GM19238 (cell line): ENCODE measurements at regions not wholly inside any gene's neighbourhood (a gene's known extent, or its start where the extent isn't known, plus 50 kb on each side); places are given as distances from the start of the nearest gene placed in this dataset.

Experiments
- DNase-seq: peaks from one replicate; pipeline ENCODE4 v3.0.0; 2011; ENCODE audit warnings: low spot score; ENCODE audit not compliant: insufficient read length

DNA sequence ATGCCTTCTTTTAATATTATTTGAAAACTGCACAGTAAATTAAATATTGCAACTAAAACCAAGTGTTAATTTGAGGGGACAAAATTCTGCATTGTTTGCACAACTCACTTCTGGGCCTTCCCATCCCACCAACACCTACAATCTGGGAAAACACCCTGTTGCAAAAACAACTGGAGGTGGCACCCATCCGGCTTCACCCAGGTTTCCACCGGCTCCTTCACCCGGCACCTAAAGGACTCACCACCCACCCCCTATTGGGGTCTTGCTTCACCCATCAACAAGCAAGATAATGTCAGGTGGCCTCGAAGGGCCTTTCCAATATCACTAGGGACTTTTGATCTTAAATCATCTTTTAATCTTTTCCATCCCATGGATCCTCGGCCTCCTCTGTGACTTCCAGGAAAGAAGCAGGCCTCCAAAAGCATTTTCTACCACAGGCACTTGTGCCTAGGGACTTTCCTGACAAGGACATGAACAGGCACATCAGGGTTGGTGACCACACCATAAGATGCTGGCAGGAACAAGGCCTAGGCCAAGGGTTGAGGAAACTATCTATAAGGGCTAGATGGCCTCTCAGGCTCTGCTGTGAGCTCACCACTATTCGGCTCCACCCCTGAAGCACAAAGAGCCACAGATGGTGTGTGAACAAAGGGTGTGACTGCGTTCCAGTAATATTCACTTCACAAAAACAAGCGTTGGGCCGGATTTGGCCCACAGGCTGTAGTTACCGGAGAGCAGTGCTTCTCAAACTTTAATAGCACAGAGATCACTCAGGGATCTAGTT, 205.1 kb downstream of the AUH start:
- DNase-seq, result no peak

DNA sequence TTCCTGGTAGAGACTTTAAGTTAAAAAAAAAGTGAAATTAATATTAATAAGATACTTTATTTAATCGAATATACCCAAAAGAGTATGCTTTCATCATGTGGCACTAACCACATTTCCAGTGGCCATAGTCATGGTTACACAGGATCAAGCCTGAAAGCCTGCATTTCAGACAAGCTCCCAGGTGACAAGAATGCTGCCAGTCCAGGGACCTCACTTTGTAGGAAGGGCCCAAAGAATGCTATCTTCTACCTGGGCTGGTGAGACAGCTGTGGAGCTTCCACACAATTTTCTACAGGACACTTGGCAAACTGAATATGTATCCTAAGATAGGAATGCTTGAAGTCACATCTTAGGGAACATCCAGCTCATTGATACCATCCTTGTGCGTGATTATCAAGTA, 203.8 kb downstream of the AUH start:
- no peak for DNase-seq

DNA sequence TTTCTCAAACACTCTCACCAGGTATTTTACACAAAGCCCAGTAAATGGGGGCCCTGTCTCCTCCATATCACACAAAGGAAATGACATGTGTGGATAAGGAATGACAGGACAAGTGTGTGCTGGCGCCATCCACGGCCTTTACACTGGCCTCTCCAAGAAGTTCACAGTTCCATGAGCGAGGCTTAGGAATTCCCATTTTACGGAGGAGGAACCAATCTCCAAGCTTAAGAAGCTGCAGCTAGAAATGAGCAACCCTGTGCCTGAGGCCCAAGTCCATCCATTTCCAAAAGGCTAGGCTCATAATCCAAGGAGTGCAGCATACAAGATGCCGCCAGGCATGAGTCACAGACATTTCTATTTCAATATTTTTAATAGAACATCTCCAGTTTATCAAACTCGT, 203.4 kb downstream of the AUH start:
- no peak for DNase-seq

DNA sequence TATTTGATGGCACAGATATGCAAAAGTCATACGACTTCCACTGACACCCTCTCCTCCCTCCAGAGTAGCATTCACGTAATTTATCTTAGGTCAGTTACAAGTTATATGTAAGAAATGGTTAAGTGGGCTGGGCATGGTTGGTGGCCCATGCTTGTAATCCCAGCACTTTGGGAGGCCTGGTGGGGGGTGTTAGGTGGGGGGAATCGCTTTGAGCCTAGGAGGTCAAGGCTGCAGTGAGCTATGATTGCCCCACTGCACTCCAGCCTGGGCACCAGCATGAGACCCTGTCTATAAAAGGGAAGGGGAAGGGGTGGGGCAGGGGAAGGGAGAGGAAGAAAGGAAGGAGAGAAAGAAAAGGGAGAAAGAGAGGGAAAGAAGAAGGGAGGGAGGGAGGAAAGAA, 202.8 kb downstream of the AUH start:
- DNase-seq, result no peak

DNA sequence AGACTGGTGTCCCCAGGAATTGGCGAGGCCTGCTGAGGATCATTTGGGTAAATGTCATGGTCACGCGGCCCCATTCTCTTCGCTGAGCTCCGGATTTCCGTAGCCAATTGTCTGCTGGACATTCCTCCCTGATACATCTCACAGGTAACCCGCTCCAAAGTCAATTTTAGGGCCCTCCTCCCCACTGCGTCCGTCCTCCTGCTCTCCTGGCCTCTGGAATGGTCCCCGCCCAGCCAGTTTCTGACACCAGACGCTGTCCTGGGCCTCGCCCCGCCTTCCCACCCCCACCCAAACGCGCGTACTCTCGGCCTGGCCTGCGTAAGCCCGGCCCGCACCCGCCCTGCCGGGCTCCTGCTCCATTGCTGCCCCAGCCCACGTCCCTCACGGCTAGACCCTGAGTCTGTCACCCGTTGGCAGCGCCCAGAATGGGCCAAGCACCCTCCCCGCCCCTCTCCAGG, 202.0 kb downstream of the AUH start:
- DNase-seq, result no peak

DNA sequence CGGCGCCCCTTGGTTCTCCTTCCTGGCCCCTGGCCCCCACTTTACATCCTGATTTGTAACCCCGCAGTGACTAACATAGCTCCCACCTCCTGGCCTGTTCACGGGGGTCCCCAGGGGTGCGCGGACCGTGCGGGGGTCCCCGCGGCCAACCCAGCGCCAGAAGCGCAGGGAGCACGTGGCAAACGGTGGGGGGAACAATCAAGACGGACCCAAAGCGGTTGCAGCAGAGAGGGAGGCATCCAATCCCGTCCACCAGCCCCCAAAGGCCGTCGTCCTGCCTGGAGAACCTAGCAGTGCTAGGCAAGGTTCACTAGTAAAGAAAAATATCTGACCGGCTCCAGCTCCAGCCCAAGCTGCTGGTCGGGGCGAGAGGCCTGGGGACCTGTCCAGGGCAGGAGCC, 201.5 kb downstream of the AUH start:
- DNase-seq, result no peak

DNA sequence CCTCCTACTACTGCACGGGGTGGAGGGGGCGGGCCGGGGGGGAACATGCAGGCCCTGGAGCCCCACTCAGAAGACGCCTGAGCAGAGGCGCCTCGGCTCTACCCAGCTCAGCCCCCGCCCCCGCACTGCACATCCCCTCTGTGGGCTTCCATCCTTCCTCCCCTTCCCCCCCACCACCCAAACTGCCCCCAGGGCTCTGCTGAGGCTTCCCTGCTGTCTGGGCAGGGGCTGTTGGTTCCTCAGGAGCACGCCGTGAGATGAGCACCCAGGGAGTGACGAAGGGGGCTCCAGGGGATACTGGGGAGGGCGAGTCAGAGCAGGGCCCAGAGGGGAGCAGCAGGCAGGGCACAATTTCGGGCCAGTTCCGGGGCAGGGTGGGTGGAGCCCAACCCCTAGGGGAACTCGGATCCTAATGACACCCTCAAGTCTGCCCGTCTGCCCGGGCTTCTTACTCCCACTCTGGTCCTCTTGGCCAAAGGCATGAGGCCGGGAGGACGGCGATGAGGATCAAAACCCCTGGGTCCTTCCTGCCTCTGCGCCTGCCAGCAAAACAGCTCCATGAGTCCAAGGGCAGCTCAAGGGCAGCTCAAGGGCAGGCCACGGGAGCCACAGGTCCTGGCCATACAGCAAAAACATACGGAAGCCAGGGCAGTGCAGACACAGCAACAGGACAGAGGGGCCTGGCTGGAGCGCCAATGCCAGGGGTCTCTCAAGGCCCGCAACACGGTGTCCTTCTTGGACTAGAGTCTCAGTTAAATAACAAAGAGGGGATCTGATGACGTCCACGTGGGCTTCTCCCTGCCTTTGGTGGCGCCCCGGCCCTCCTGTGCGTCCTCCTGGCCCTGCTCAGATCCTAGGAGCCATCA, 200.9 kb downstream of the AUH start:
- no peak for DNase-seq

DNA sequence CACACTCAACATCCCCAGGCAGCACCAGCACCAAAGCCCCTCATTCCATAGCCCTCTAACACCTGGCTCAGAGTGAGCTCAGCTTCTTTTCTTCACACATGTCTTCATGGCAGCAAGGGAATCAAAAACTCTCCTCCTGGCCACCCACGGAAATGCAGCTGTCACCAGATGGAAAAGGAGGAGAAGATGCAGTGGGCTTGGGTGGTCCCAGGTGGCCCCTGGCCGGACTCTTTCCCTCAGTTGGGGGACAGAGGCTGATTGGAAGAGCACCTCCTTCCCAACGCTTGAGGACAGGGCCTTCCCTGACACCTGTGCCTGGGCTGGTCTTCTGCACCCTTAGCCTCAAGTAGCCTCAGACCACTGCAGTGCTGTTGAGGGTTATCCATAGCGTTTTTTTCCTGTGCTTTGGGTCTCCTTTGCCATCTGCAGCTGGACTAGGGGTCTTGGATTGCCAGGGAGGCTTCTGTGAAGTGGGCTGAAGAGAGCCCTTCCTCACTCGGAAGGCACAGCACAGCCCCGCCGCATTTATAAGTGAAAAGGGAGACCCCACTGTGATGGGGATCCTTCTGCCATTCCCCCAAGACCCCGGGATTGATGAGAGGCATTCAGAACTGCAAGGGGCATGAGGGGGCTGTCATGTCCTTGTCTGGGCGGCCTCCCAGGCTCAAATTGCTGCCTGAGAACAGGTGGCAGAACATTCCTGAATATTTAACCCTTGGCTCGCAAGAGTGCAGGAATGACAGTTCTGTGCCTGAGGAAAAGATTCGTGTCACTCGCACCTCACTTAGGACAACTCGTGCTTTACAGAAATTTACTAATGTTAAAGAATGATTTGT, 200.0 kb downstream of the AUH start:
- DNase-seq, result no peak

DNA sequence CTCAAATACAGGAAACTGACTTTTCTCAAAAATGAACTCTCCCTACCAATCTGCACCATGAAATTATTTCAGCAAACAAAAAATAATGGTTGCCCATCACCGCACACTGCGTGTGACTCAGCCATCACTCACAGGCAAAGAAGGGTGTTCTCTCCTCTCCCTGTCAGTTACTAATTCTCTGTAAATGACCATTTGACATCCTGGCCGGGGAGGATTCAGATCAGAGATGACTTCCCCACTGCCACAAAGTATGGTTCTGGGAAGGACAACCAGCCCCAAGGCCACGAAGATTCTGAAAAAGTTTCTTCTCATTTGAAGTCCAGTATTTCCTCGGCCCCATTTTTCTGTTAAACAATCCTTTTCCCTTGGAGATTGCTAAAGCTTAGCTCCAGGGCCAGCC, 199.4 kb downstream of the AUH start:
- no peak for DNase-seq

DNA sequence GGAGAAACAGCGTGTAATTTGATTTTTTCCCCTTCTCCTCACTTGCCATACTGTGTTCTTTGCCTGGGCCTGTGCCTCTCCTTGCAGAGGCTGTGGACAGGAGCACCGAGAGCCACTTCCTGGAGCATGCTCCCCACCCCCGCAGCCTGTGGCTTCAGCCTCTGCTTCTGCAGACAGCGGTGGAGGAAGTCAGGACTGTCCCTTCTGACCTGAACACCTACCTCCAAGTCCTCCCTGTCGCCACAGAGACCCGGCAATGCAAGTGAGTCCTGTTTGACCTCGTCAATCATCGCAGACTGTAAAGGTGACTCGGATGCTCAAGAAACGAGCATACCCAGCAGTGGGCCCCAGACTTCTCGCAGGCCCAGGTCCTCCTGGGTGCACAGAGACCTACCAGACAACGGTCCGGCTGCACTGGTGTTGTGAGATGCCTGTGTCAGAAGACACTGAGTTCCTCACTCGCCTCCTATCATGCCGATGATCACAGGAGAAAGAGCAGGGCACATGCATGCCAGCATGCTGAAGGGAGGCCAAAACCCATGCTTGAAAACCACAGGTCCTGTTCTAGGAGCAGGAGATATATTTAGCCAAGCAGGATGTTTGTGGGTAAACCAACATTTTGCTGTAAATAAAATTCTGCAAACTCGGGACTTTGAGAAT, 198.8 kb downstream of the AUH start:
- DNase-seq, result peak; percentile 63

DNA sequence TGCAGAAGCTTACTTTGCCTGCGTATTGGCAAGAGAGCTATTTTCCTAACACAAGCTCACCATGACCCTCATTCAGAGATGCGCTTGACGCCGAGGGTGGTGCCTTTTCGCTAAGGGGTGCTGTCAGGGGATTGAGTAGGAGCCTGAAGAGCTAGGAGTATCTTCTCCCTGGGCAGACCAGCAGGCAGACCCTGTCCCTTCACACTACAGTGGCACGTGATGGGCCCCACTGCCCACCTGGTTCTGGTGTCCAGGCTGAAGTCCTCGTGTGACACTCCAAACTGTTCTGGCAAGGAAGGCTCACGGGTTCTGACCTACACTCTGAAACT, 198.3 kb downstream of the AUH start:
- DNase-seq, result no peak

DNA sequence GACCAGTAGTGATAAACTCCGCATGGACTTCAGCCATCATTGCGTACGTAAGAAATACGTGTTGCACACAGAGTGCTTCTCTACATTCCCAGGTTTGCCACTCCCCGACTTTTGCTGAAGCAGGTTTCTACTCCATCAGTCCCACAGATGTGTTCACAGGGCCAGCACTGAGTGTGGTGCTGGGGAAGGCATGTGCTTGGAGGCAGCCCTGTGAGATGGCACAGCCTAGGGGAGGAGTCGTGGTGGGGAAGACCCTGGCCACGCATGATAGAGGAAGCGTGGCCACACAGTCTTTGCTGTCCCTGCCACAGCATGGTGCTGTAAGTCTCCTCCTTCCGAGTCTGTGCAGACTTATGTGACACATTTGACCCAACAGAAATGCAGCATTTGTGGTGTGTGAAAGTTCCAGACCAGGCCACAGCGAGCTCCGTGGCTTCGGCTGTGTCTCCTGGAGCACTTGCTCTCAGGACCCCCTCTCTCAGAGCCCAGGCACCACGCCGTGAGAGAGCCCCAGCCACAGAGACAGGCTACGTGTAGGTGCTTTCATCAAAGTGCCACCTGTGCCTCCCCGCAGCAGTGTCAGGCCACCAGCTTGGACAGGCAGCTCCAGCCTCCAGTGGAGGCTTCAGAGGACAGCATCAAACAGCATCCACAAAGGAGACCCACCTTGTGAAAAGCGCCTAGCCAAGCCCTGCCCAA, 197.8 kb downstream of the AUH start:
- no peak for DNase-seq
